Fibroblast of the aortic adventitia (primary cell): ENCODE measurements at regions not wholly inside any gene's neighbourhood (a gene's known extent, or its start where the extent isn't known, plus 50 kb on each side); places are given as distances from the start of the nearest gene placed in this dataset.

Experiments
- DNase-seq: peaks from one replicate; pipeline ENCODE4 v3.0.0-alpha.2; 2010; ENCODE audit warnings: low read depth
- H3K4me3 ChIP-seq: 2 replicates; pipeline ENCODE4 v1.5.1; 2011; ENCODE audit warnings: low read depth, mild to moderate bottlenecking, control low read depth, low read length, moderate library complexity
- TF ChIP-seq, protein P1 (sequence below): IDR thresholded peaks from 2 replicates; pipeline ENCODE4 v1.5.1; 2011; ENCODE audit warnings: mild to moderate bottlenecking, low read length, control low read depth, inconsistent platforms; ENCODE audit not compliant: insufficient read depth

DNA sequence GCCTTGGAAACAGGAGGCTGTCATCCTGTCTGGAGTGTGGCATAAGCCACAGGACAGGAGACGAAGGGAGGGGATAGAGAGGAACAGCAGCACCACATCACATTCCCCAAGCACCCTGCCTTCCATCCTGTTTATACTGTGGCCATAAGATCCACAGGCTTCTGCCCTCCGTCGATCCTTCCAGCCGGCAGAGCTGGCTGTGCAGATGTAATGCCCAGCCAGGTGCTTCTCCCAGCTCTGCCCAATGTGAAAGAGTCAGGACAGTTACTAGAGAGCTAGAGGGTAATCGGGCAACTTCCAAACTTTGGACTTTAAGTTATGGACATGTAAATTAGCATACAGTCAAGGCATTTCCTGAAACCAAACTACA, 368.4 kb downstream of the SOX9 start:
- no peak overlapping the region for H3K4me3 ChIP-seq
- DNase-seq, result no peak
- TF ChIP-seq, protein P1, sequence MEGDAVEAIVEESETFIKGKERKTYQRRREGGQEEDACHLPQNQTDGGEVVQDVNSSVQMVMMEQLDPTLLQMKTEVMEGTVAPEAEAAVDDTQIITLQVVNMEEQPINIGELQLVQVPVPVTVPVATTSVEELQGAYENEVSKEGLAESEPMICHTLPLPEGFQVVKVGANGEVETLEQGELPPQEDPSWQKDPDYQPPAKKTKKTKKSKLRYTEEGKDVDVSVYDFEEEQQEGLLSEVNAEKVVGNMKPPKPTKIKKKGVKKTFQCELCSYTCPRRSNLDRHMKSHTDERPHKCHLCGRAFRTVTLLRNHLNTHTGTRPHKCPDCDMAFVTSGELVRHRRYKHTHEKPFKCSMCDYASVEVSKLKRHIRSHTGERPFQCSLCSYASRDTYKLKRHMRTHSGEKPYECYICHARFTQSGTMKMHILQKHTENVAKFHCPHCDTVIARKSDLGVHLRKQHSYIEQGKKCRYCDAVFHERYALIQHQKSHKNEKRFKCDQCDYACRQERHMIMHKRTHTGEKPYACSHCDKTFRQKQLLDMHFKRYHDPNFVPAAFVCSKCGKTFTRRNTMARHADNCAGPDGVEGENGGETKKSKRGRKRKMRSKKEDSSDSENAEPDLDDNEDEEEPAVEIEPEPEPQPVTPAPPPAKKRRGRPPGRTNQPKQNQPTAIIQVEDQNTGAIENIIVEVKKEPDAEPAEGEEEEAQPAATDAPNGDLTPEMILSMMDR, result no peak

DNA sequence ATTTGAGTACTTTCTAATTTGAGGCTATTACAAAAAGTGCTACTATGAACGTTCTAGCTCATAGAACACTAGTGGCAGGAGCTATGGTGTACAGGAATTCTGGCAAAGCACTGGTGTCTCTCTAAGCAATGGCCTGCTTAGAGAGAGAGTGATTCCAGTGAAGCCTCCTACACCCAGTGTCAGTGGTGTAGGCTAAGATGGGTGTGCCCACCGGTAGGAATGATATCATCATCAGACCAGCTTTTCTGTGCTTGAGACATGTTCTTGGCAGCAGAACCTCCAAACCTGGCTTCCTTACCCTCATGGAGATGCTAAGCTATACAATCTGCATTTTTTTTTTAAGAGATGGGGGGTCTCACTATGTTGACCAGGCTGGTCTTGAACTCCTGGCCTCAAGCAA, 370.3 kb downstream of the SOX9 start:
- TF ChIP-seq, protein P1, result no peak

DNA sequence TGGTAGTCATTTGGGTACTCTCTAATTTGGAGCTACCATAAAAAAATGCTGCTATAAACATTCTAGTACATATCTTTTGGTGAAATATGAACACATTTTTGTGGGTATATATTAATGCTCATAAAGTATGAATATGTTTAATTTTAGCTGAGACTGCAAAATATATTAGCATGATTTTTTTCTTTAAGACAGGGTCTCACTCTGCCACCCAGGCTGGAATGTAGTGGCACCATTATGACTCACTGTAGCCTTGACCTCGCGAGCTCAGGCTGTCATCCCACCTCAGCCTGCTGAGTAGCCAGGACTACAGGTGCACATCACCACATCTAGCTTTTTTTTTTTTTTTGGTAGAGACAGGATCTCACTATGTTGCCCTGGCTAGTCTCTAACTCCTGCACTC, 371.7 kb downstream of the SOX9 start:
- DNase-seq, result no peak
- TF ChIP-seq, protein P1, result no peak
- H3K4me3 ChIP-seq, result no peak overlapping the region

More for the DNA sequence above, 370.3 kb downstream of the SOX9 start:
- no peak for DNase-seq
- H3K4me3 ChIP-seq, result no peak overlapping the region

DNA sequence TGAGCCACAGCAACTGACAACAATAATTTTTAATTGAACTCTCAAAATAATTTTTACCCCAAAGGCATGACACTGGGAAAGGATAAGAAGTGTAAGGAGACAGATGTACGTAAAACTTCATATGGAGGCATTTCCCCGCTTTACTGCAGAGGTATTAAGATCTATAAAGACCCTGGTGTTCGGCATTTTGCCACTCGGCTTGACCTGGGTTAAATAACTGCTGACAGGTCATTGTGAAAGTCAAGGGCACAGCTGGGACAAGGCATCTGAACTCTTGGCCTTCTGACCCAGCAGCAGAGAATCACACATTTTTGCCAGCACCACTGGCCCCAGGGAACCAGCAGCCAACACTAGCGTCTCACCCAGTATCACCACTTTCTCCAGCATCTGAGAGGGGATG, 372.1 kb downstream of the SOX9 start:
- no peak overlapping the region for H3K4me3 ChIP-seq
- no peak for DNase-seq
- TF ChIP-seq, protein P1, result no peak

DNA sequence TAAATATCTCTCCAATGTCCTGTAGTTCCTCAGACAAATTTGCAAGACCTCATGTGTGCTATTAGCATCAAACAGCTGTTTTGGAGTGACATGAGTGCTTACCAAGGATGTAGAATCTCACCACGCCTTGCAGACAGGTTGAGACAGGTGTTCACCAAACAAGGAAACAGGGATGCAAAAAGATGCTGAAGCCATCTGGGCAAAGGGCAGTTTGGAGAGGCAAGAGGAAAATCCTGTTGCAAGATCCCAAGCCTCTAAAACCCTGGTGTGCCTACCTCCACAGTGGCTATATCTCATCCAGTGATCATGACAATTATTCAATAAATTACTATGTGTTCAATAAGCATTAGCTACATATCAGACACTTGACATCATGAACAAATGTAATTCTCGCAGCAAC, 373.7 kb downstream of the SOX9 start:
- TF ChIP-seq, protein P1, result no peak
- no peak overlapping the region for H3K4me3 ChIP-seq
- DNase-seq, result no peak

DNA sequence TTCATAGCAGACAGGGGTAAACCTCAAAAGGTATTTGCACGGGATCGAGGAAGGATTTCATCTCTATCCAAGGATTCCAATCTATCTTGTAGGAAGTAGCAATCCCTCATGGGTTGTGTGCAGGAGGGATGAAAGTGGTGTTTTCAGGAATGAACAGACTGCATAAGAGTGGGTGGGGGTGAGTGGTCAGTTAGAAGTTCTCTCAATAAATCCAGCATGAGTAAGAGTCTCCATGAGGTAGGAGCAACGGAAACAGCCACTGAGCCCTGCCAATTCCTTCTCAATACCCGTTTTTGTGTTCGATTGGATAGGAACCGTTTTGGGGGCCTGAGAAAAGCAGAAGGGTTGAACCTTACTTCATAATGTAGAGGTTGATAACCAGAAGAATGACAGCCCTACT, 375.6 kb downstream of the SOX9 start:
- H3K4me3 ChIP-seq, result no peak overlapping the region
- DNase-seq, result no peak
- TF ChIP-seq, protein P1, result no peak

DNA sequence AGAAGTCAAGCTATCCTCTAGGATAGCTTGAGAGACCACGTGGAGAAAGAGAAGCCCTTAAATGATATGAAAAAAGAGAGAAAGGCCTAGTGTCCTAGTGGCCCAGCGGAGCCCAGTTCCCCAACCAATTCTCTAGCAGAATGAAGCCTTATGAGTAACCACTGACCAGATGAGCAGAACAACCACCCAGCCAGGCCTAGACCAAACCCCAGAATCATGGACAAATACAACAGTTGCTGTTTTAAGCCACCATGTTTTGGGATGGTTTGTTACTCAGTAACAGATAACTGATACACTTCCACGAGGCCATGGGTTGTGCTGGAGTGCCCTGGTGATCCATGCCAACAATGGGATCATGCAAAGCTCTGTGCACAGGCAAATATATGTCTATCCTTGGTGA, 377.1 kb downstream of the SOX9 start:
- no peak for DNase-seq
- TF ChIP-seq, protein P1, result no peak
- no peak overlapping the region for H3K4me3 ChIP-seq
